Fibroblast of lung (primary cell): ENCODE measurements at regions not wholly inside any gene's neighbourhood (a gene's known extent, or its start where the extent isn't known, plus 50 kb on each side); places are given as distances from the start of the nearest gene placed in this dataset.

Experiments
- DNase-seq, 2 donors: peaks; one replicate each; pipeline versions ENCODE4 v3.0.0 to v3.0.0-alpha.2; 2010; ENCODE audit warnings: low read depth in 2 of 2
- H2AFZ ChIP-seq: 2 replicates; pipeline ENCODE4 v1.5.1; 2012; ENCODE audit warnings: low read length, control low read depth, inconsistent platforms
- H3K27ac ChIP-seq: 2 replicates; pipeline ENCODE4 v1.5.1; 2011; ENCODE audit warnings: low read length, control low read depth; ENCODE audit not compliant: insufficient read depth
- H3K27me3 ChIP-seq: 2 replicates; pipeline ENCODE4 v1.5.1; 2011; ENCODE audit warnings: mild to moderate bottlenecking, low read length; ENCODE audit not compliant: control insufficient read depth, insufficient read depth
- H3K36me3 ChIP-seq: 2 replicates; pipeline ENCODE4 v1.5.1; 2011; ENCODE audit warnings: low read length; ENCODE audit not compliant: control insufficient read depth, insufficient read depth
- H3K4me1 ChIP-seq: 2 replicates; pipeline ENCODE4 v1.5.1; 2011; ENCODE audit warnings: low read length; ENCODE audit not compliant: control insufficient read depth, insufficient read depth; ENCODE audit errors: extremely low read depth
- H3K4me2 ChIP-seq: 2 replicates; pipeline ENCODE4 v1.5.1; 2011; ENCODE audit warnings: low read length, control low read depth; ENCODE audit not compliant: insufficient read depth; ENCODE audit errors: extremely low read depth
- H3K4me3 ChIP-seq, 4 experiments: fragments of 200-600 bp in 1 of 4; sonication (generic) in 1 of 4; replicated peaks in 1 of 4; 2 replicates each; pipeline ENCODE4 v1.5.1; 2011 to 2016; ENCODE audit warnings: low read length in 4 of 4, low read depth in 3 of 4, mild to moderate bottlenecking in 3 of 4, control low read depth in 2 of 4, inconsistent platforms in 1 of 4, mixed read lengths in 1 of 4; ENCODE audit not compliant: insufficient read depth in 1 of 4; ENCODE audit errors: control extremely low read depth in 1 of 4
- H3K79me2 ChIP-seq: 2 replicates; pipeline ENCODE4 v1.5.1; 2012; ENCODE audit warnings: mild to moderate bottlenecking, low read length, inconsistent platforms; ENCODE audit not compliant: control insufficient read depth, insufficient read depth
- H3K9ac ChIP-seq: 2 replicates; pipeline ENCODE4 v1.5.1; 2011; ENCODE audit warnings: mild to moderate bottlenecking, low read length, control low read depth; ENCODE audit not compliant: insufficient read depth
- H3K9me3 ChIP-seq: 2 replicates; pipeline ENCODE4 v1.5.1; 2012; ENCODE audit warnings: low read depth, low read length; ENCODE audit not compliant: control insufficient read depth, insufficient read depth
- H4K20me1 ChIP-seq: 2 replicates; pipeline ENCODE4 v1.5.1; 2011; ENCODE audit warnings: low read length; ENCODE audit not compliant: control insufficient read depth, insufficient read depth; ENCODE audit errors: extremely low read depth
- EZH2 ChIP-seq: IDR thresholded peaks from 2 replicates; pipeline ENCODE4 v1.5.1; 2012; ENCODE audit warnings: low read length, control low read depth, mild to moderate bottlenecking; ENCODE audit errors: missing control alignments
- TF ChIP-seq, protein P1 (sequence below), 2 donors: IDR thresholded peaks in 1 of 2; conservative IDR thresholded peaks in 1 of 2; 1 replicate in 1 of 2; 2 replicates in 1 of 2; pipeline ENCODE4 v1.5.1; 2011 to 2012; ENCODE audit warnings: low read length in 2 of 2, control low read depth in 1 of 2, inconsistent platforms in 1 of 2, low read depth in 1 of 2, mild to moderate bottlenecking in 1 of 2

DNA sequence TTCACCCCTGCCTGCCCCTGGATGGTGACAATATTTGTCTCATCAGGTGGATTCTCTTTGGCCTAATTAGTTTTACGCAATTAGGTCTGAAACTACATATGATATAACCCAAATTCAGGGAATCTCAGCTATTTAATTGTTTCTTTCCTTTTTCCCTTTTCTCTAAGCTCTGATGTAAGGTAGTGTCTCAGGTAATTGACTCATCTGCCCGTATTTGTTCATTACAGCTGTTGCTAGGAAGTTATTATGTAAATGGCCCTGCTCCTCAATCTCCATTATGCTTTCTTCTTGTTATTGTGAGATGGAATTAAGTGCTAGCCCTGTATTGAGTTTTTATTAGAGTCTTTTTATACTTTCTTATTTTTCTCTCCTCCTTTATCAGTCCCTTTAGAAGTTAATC, 378.2 kb upstream of the ARID1B start:
- DNase-seq: no peak
- Histone ChIP-seq H3K9me3 (no peaks in the 10 kb centered on the region), H3K9ac (no peak overlapping the region), H3K27me3 (no peaks in the 10 kb centered on the region), H2AFZ (no peak overlapping the region), H3K27ac (no peak overlapping the region), H3K4me1 (no peaks in the 10 kb centered on the region), H3K36me3 (no peaks in the 10 kb centered on the region), H4K20me1 (no peaks in the 10 kb centered on the region), H3K79me2 (no peaks in the 10 kb centered on the region), H3K4me3 (no peak overlapping the region), H3K4me2 (no peak overlapping the region)
- no peak for TF ChIP-seq EZH2
- TF ChIP-seq, protein P1, sequence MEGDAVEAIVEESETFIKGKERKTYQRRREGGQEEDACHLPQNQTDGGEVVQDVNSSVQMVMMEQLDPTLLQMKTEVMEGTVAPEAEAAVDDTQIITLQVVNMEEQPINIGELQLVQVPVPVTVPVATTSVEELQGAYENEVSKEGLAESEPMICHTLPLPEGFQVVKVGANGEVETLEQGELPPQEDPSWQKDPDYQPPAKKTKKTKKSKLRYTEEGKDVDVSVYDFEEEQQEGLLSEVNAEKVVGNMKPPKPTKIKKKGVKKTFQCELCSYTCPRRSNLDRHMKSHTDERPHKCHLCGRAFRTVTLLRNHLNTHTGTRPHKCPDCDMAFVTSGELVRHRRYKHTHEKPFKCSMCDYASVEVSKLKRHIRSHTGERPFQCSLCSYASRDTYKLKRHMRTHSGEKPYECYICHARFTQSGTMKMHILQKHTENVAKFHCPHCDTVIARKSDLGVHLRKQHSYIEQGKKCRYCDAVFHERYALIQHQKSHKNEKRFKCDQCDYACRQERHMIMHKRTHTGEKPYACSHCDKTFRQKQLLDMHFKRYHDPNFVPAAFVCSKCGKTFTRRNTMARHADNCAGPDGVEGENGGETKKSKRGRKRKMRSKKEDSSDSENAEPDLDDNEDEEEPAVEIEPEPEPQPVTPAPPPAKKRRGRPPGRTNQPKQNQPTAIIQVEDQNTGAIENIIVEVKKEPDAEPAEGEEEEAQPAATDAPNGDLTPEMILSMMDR (conservative IDR thresholded peaks at IDR 0.05 in 1 of 2, IDR thresholded peaks at IDR 0.05 in 1 of 2; ENCODE audit: low read depth in 1 of 2, low read length in 2 of 2): no peak

DNA sequence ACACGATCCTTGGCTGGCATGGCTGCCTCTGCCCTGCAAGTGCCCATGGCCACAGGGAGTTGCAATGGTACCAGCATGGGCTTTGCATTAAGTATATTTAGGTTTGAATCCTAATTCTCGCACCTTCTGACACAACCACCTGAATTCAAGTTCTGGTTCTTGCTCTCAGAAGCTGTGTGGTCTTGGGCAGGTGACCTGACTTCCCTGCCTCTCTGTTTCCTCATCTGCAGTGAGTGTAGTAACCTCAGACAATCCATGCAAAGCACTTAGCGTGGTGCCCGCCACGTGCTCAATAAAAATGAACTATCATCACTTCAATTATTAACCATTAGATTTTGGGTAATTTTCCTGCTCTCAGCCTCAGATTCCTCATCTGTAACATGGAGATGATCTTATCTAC, 378.8 kb upstream of the ARID1B start:
- no peak overlapping the region for H3K4me2 ChIP-seq
- DNase-seq: no peak
- no peak overlapping the region for H2AFZ ChIP-seq
- H3K4me3 ChIP-seq: no peak overlapping the region
- H3K27ac ChIP-seq: no peak overlapping the region
- no peaks in the 10 kb centered on the region for H3K27me3 ChIP-seq
- H3K4me1 ChIP-seq: no peaks in the 10 kb centered on the region
- no peak for TF ChIP-seq EZH2
- TF ChIP-seq, protein P1 (conservative IDR thresholded peaks at IDR 0.05 in 1 of 2, IDR thresholded peaks at IDR 0.05 in 1 of 2; ENCODE audit: low read depth in 1 of 2, low read length in 2 of 2): no peak
- no peaks in the 10 kb centered on the region for H4K20me1 ChIP-seq
- no peak overlapping the region for H3K9ac ChIP-seq
- no peaks in the 10 kb centered on the region for H3K79me2 ChIP-seq
- no peaks in the 10 kb centered on the region for H3K36me3 ChIP-seq
- H3K9me3 ChIP-seq: no peaks in the 10 kb centered on the region

DNA sequence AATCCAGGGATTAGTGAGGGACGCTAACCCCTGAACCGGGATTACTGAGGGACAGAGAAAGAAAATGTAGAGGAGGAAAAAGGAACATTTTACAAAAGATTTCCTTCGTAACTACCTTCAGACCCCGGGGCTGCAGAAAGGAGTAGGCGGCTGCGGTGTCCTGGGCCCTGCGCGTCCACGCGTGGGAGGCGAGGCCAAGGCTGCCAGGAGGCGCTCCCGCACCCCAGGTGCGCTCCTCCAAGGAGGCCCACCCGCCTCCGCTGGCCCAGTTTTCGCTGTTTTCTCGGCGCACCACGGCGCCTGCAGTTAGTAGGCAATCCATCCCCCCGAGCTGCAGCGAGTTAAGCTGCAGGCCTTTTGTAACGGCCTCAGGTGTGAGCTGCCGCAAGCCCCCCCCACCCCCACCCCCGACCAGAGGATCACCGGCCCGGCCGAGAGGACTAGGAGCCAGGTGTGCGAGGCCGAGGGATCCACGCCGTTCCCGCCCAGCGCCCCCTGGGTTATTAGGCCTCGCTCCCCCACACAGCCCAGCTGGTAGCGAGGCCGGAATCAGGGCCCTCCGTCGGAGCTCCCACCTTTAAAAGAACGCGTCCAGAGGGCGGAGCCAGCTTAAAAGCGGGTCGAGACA, 380.3 kb upstream of the ARID1B start:
- no peak overlapping the region for H3K27ac ChIP-seq
- TF ChIP-seq EZH2: no peak
- TF ChIP-seq, protein P1 (conservative IDR thresholded peaks at IDR 0.05 in 1 of 2, IDR thresholded peaks at IDR 0.05 in 1 of 2; ENCODE audit: low read depth in 1 of 2, low read length in 2 of 2): no peak
- no peak for DNase-seq
- H3K4me3 ChIP-seq: no peak overlapping the region
- H3K79me2 ChIP-seq: no peaks in the 10 kb centered on the region
- no peaks in the 10 kb centered on the region for H3K36me3 ChIP-seq
- H3K4me2 ChIP-seq: no peak overlapping the region
- H3K9ac ChIP-seq: no peak overlapping the region
- no peak overlapping the region for H2AFZ ChIP-seq
- H4K20me1 ChIP-seq: no peaks in the 10 kb centered on the region
- H3K4me1 ChIP-seq: no peaks in the 10 kb centered on the region
- H3K27me3 ChIP-seq: no peaks in the 10 kb centered on the region
- no peaks in the 10 kb centered on the region for H3K9me3 ChIP-seq
